HG02678 (cell line): ENCODE measurements at regions not wholly inside any gene's neighbourhood (a gene's known extent, or its start where the extent isn't known, plus 50 kb on each side); places are given as distances from the start of the nearest gene placed in this dataset.

ENCODE experiments used
- ATAC-seq: cut with Tn5 transposase; IDR thresholded peaks from one replicate; pipeline ENCODE4 v1.9.1; 2021; ENCODE audit warnings: mild to moderate bottlenecking, moderate library complexity; ENCODE audit not compliant: unreplicated experiment

GRCh38 chr2:6640621-6641015 lies 225.1 kb downstream of the CMPK2 start:
- ATAC-seq = no peak

DNA sequence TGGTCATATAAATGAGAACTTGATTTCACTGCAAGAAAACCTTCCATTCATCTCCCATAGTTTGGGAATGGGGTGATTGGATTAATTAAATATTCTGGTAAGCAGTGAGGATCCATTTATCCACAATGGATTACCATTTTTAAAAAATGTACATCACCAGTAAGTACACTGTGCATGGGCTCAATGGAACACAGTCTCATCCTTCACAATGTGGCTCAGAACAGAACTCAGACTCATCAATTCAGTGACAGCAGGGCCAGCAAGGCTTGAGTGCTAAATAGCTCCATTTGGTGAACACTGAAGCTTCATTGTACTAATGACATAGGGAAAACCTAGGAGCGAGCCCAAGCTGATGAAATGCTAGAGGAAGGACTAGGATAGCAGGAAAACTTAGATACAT lies 223.8 kb downstream of the CMPK2 start:
- ATAC-seq = no peak

DNA sequence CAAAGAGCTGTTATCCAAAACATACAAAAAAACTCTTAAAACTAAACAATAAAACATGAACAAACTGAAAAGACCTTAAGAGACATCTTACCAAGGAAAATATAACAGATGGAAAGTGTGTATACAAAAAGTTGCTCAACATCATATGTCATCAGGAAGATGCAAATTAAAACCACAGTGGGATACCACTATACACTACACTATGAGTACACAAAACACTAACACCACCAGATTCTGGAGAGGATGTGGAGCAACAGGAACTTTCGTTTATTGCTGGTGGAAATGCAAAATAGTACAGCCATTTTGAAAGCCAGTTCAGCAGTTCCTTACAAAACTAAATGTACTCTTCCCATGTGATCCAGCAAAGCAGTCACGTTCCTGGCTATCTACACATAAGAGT lies 221.4 kb downstream of the CMPK2 start:
- no peak for ATAC-seq

DNA sequence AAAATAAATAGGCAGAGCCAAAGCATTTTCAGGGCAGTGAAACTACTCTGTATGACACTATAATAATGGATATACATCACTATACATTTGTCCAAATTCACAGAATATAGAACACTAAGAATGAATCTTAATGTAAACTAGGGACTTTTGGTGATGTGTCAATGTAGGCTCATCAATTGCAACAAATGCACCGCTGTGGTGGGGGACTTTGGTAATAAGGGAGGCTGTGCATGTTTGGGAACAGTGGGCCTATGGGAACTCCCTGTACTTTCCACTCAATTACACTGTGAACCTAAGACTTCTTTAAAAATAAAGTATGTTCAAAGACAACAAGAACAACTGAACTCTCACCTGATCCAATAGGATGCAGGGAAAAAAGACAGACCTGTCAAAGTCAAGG lies 220.7 kb downstream of the CMPK2 start:
- no peak for ATAC-seq

DNA sequence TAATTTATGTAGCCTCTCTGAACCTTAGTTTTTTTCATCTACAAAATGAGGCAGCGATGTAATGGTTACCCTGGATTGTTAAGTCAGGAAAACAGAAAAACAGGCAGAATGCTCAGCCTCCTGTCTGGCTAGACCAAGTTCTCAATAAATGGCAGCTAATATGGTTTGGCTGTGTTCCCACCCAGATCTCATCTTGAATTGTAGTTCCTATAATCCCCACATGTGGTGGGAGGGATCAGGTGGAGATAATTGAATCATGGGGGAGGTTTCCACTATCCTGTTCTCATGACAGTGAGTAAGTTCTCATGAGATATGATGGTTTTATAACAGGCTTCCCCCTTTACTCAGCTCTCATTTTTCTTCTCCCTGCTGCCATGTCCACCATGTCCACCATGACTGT lies 220.0 kb downstream of the CMPK2 start:
- no peak for ATAC-seq

GRCh38 chr2:6647046-6647445 lies 218.7 kb downstream of the CMPK2 start:
- no peak for ATAC-seq

DNA sequence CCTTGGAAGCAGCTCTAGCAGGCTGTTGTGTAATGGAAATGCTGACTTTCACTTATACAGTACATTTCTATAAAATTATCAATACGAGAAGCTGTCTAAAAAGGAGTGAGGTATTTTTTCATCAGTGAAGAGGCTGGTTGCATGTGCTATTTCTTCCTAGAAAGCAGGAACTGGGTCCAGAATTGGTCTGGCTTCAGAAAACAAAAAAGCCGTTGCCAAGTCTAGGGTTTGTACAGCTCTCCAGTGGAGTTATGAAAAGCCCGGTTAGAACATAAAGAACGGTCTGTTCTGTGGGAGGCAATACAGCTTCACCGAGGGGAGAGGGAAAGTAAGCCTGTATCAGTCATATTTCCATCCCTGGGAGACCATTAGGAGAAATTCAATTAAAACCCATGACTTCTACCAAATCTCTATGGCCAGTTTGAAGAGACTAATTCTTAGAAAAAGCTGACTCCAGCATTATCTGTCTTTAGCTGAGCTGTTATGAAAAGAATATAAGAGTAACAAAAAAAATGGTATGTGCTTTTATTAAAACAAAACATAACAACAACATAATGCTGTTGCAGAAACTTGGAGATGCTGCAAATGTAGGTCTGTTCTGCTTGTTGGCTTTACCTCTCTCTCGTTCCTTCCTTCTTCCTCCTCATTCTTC lies 217.0 kb downstream of the CMPK2 start:
- ATAC-seq = no peak

GRCh38 chr2:6650311-6650710 lies 215.4 kb downstream of the CMPK2 start:
- no peak for ATAC-seq

- no peak for ATAC-seq
These were observed 213.5 kb downstream of the CMPK2 start for GRCh38 chr2:6652251-6652650.

DNA sequence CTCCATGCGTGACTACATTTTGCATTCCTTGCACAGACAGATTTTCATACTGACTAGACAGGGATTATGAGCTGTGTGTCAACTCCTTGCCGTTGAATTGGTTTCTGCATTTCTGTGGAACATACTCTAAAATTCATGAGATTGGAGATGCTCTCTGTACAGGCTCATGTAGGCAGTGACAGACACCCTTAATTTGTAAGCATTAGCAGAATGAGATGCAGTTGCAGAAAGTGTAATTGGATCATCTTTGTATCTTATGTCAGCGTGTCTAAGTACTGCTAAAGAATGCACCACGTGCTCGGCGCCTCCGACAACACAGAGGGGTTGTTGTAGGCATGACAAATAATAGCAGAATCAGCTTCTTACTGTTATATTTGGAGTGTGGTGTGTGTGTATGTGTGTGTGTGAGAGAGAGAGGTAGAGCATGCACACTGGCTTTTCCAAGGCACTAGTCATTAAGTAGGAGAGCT lies 212.4 kb downstream of the CMPK2 start:
- no peak for ATAC-seq

DNA sequence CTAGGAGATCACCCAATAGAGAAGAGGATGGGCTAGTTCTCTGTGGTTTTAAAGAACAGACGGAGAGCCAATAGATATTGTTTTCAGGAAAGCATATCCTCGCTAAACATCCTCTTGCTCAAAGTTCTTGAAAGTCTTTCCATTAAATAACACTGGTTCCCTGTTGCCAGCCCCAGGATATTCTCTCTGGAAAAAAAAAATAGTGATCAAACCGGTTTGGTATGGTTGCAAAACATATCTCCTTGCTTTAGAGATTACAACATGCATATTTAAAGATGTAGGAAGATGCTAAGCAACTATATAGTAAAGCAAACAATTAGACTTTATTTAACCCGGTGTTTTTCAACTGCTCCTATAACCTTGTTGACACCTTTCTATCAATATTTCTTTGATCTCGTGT lies 211.4 kb downstream of the CMPK2 start:
- no peak for ATAC-seq

GRCh38 chr2:6656633-6657032 lies 209.1 kb downstream of the CMPK2 start:
- no peak for ATAC-seq

GRCh38 chr2:6657136-6657535 lies 208.6 kb downstream of the CMPK2 start:
- no peak for ATAC-seq

DNA sequence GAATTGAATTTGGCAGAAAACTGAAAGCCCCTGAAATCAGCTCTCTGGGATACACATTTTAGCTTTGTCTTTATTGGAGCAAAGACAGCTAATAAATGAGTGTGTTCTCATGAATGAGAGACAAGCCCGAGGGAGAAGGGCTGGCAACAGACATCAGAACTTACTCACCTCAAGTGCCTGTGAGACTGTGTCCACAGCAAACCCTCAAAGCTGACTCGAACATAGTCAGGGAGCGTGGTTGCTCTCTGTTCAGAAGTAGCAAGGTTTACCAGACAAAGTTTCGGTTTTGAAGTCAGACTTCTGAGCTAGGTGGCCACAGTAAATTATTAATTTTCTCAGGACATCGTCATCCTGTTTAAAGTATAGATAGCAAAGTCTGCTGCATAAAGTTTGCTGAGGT lies 207.9 kb downstream of the CMPK2 start:
- ATAC-seq = peak; percentile 79

DNA sequence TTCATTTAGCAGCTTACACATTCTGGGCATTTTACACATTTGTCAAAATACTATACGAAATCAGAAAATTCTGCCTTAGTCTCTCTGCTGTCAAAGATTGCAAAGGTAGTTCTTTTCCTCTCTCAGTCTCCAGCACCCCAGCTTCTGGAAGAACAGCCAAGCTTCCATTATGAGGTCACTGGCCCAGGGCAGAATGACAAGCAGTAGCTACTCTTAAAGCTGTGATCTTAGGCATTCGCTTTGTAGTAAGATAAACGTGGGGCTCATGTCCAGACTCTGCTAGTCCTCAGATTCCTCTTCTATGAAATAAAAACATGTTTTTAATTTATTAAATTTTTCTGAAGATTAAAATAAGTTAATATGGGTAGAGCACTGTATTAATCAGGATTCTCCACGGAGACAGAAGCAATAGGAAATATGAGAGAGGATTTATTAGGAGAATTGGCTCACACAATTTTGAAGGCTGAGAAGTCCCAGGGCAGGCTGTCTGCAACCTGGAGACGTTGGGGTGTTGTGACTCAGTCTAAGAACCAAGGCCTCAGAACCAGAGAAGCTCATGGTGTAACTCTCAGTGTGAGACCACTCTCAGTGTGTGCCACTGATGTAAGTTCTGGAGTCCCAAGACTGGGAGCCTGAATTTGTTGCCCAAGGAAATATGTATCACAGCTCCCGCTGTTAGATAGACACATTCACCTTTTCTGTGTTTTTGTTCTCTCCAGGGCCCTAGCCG lies 201.2 kb downstream of the CMPK2 start:
- no peak for ATAC-seq

GRCh38 chr2:6665093-6666045 lies 200.3 kb downstream of the CMPK2 start:
- ATAC-seq = no peak

DNA sequence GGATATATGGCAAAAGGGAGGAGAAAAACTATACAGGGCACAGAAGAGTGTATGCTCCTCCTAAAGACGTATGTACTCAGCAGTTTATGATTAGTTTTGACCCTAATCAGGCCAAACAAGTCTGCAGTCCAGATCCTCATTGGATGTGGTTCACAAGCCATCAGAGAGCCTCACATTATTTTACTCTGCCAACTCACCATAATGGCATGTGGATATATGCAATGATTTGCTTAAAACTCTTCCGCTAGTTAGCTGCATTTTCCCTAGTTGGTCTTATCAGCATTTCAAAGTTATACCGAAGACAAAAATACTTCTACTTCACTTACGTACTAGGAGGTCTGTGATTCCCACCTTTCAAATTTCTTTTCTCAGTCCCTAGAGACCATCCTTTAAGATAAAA lies 198.4 kb downstream of the CMPK2 start:
- no peak for ATAC-seq

DNA sequence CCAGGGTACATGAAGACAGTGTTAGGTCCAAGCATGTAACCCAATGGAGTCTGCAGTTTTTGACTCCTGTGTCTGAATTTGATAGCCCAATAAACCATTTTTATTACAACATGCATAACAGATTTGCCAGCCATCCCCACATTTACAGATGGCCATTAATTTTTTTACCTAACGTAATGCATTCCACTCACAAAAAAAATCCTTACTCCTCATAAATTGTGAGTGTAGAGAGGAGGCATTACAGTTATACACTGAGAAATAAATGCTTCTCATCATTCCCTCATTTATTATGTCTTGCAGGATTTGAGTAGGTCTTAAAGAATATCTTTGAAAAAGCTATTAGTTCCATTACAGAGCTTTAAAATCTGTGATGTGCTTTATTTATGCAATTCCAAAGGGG lies 193.8 kb downstream of the CMPK2 start:
- no peak for ATAC-seq

DNA sequence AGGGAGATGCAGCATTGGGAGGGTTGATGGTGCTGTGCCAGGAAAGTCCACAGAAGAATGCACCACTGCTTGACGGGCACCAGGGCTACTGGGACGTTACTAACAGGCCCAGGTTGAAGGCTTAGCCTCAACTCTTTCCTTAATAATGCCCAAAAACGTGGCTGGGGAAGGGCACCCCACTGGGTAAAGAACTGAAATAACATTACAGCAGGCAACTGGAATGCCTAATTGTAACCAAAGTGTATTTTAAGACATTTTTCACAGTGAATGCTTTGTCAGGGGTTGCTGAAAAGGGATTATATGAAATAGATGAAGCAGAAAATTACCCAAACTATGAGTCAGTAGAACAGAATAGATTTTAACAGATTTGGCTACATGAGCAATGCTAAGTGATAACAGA lies 191.3 kb downstream of the CMPK2 start:
- ATAC-seq = no peak

GRCh38 chr2:6675791-6676190 lies 189.9 kb downstream of the CMPK2 start:
- no peak for ATAC-seq

GRCh38 chr2:6676241-6676640 lies 189.5 kb downstream of the CMPK2 start:
- ATAC-seq = no peak

DNA sequence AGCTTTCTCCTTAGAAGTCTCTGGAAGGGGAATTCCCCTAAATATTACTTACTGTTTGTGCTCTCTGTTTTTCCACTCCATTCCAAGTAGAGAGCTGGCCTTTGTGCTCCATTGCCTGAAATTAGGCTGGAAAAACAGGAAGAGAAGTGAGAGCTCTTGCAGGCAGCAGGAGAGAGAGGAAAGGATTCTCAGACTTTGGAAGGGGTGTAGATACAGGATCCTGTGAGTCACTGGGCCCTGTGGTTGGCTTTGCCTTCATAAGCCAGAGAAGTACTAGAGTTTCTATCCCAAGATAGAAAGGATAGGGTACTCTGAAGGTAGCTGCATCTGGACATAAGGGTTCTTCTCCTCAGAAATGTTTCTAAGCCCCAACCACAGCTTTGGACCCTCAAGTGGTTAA lies 188.9 kb downstream of the CMPK2 start:
- ATAC-seq = no peak
